GM23338 (cell line): ENCODE measurements at regions not wholly inside any gene's neighbourhood (a gene's known extent, or its start where the extent isn't known, plus 50 kb on each side); places are given as distances from the start of the nearest gene placed in this dataset.

Experiments
- ATAC-seq: fragments of 200-7000 bp; cut with Tn5 transposase; 3 replicates; pipeline ENCODE4 v1.9.1; 2020
- DNase-seq: peaks from one replicate; pipeline ENCODE4 v3.0.0-alpha.2; 2015; ENCODE audit warnings: low spot score
- H2AFZ ChIP-seq: fragments of 200-600 bp; sonication (generic); 2 replicates; pipeline ENCODE4 v1.8.0; 2016; ENCODE audit warnings: antibody characterized with exemption, mild to moderate bottlenecking, moderate library complexity
- H3F3A ChIP-seq: fragments of 200-600 bp; sonication (generic); replicated peaks from 2 replicates; pipeline ENCODE4 v1.8.0; 2017; ENCODE audit warnings: antibody characterized with exemption, mixed run types, low read depth
- H3K27ac ChIP-seq: fragments of 200-600 bp; sonication (generic); 2 replicates; pipeline ENCODE4 v1.6.1; 2016; ENCODE audit warnings: low read depth
- H3K27me3 ChIP-seq: fragments of 200-600 bp; sonication (generic); 2 replicates; pipeline ENCODE4 v1.8.0; 2016; ENCODE audit warnings: mild to moderate bottlenecking, mixed run types, moderate library complexity; ENCODE audit not compliant: insufficient read depth
- H3K36me3 ChIP-seq: fragments of 200-600 bp; sonication (generic); 2 replicates; pipeline ENCODE4 v1.8.0; 2016; ENCODE audit warnings: mild to moderate bottlenecking; ENCODE audit not compliant: insufficient read depth
- H3K4me1 ChIP-seq: fragments of 200-600 bp; sonication (generic); 2 replicates; pipeline ENCODE4 v1.8.0; 2016; ENCODE audit warnings: mild to moderate bottlenecking, moderate library complexity; ENCODE audit not compliant: insufficient read depth
- H3K4me2 ChIP-seq: fragments of 200-600 bp; sonication (generic); 2 replicates; pipeline ENCODE4 v1.7.1; 2017; ENCODE audit warnings: mixed run types
- H3K4me3 ChIP-seq: fragments of 200-600 bp; sonication (generic); 2 replicates; pipeline ENCODE4 v1.6.1; 2016; ENCODE audit warnings: mixed run types
- H3K79me2 ChIP-seq: fragments of 200-600 bp; sonication (generic); replicated peaks from 2 replicates; pipeline ENCODE4 v1.8.0; 2017; ENCODE audit warnings: mild to moderate bottlenecking; ENCODE audit not compliant: insufficient read depth
- H3K9me2 ChIP-seq: fragments of 200-600 bp; sonication (generic); 2 replicates; pipeline ENCODE4 v1.8.0; 2017; ENCODE audit not compliant: insufficient read depth
- H4K20me1 ChIP-seq: fragments of 200-600 bp; sonication (generic); replicated peaks from 2 replicates; pipeline ENCODE4 v1.8.0; 2017; ENCODE audit warnings: mild to moderate bottlenecking; ENCODE audit not compliant: insufficient read depth
- H3K27ac Mint-ChIP-seq: 2 replicates; pipeline ENCODE4 v1.8.0; 2020; ENCODE audit warnings: inconsistent platforms, mild to moderate bottlenecking, moderate library complexity, mixed read lengths
- H3K27me3 Mint-ChIP-seq: 3 replicates; pipeline ENCODE4 v1.8.0; 2022; ENCODE audit warnings: low read depth, mild to moderate bottlenecking, moderate library complexity, mixed read lengths, inconsistent platforms; ENCODE audit not compliant: insufficient read depth, poor library complexity
- H3K36me3 Mint-ChIP-seq: 3 replicates; pipeline ENCODE4 v1.8.0; 2021; ENCODE audit warnings: low read depth, mild to moderate bottlenecking, inconsistent platforms, moderate library complexity, mixed read lengths
- H3K4me1 Mint-ChIP-seq: 3 replicates; pipeline ENCODE4 v1.8.0; 2020; ENCODE audit warnings: mild to moderate bottlenecking, inconsistent platforms, mixed read lengths
- H3K4me3 Mint-ChIP-seq: 3 replicates; pipeline ENCODE4 v1.8.0; 2021; ENCODE audit warnings: moderate library complexity, mild to moderate bottlenecking, inconsistent platforms, mixed read lengths
- H3K9me3 Mint-ChIP-seq: 3 replicates; pipeline ENCODE4 v1.8.0; 2020; ENCODE audit warnings: moderate library complexity, mild to moderate bottlenecking, inconsistent platforms, mixed read lengths
- CREB1 ChIP-seq: fragments of 250-450 bp; sonication (Bioruptor Pico); IDR thresholded peaks from 2 replicates; pipeline ENCODE4 v1.5.0; 2020; ENCODE audit warnings: low read depth, mild to moderate bottlenecking, moderate library complexity
- EZH2 ChIP-seq: fragments of 200-600 bp; sonication (generic); IDR thresholded peaks from one replicate; pipeline ENCODE4 v1.8.0; 2017; ENCODE audit warnings: antibody characterized with exemption, mild to moderate bottlenecking, low read depth; ENCODE audit not compliant: unreplicated experiment
- EZH2phosphoT487 ChIP-seq: fragments of 200-600 bp; sonication (generic); IDR thresholded peaks from one replicate; pipeline ENCODE4 v1.8.1; 2018; ENCODE audit warnings: antibody characterized with exemption; ENCODE audit not compliant: unreplicated experiment
- JUNB ChIP-seq: IDR thresholded peaks from one replicate; pipeline ENCODE4 v1.6.1; 2016; ENCODE audit warnings: antibody characterized with exemption; ENCODE audit not compliant: unreplicated experiment
- NANOG ChIP-seq: IDR thresholded peaks from 2 replicates; pipeline ENCODE4 v1.6.1; 2016; ENCODE audit warnings: antibody characterized with exemption, borderline replicate concordance
- POLR2AphosphoS5 ChIP-seq: IDR thresholded peaks from 2 replicates; pipeline ENCODE4 v1.6.1; 2016; ENCODE audit warnings: antibody characterized with exemption, low read depth
- STAT1 ChIP-seq: IDR thresholded peaks from one replicate; pipeline ENCODE4 v1.6.1; 2016; ENCODE audit warnings: antibody characterized with exemption; ENCODE audit not compliant: unreplicated experiment
- ZNF114 ChIP-seq: fragments of 250-450 bp; sonication (Bioruptor Pico); IDR thresholded peaks from 2 replicates; pipeline ENCODE4 v1.5.0; 2020; ENCODE audit warnings: mild to moderate bottlenecking, moderate library complexity
- ZNF331 ChIP-seq: fragments of 250-450 bp; sonication (Bioruptor Pico); IDR thresholded peaks from 2 replicates; pipeline ENCODE4 v1.5.0; 2020; ENCODE audit warnings: low read depth, mild to moderate bottlenecking, moderate library complexity
- ZNF462 ChIP-seq: fragments of 250-450 bp; sonication (Bioruptor Pico); IDR thresholded peaks from 2 replicates; pipeline ENCODE4 v1.5.0; 2020; ENCODE audit warnings: mild to moderate bottlenecking, moderate library complexity
- TF ChIP-seq, protein P1 (sequence below): IDR thresholded peaks from 2 replicates; pipeline ENCODE4 v1.6.1; 2016; ENCODE audit warnings: antibody characterized with exemption
- TF ChIP-seq, protein P2 (sequence below): IDR thresholded peaks from one replicate; pipeline ENCODE4 v1.6.1; 2018; ENCODE audit warnings: antibody characterized with exemption; ENCODE audit not compliant: unreplicated experiment

DNA sequence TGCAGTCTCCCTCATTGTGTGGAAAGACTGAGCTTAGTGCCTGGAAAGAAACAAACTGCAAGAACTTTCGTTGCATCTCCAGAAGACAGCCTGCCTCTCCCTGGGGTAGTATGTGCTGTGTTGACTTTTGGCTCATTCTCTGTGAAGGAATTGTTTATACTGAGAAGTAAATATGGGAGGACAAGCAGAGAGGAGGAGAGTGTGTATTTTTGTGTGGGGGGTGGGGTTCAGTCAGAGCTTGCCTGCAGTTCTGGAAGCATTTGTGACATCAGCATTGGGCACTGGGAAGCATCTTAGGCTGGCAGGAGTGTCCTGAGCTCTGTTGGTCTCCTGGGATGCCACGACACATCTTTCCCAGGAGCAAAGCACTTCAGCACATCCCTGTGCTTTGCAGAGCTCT lies 147.9 kb downstream of the HS3ST3B1 start:
- ATAC-seq = no peak
- Histone ChIP-seq H3K27me3 (no peaks in the 10 kb centered on the region), H4K20me1 (no peaks in the 10 kb centered on the region), H3K4me2 (no peak overlapping the region), H3F3A (no peaks in the 10 kb centered on the region), H3K79me2 (no peaks in the 10 kb centered on the region), H3K4me1 (peaks cover 9% of the 10 kb centered on the region; the same call in 1 of the 2 replicates), H3K4me3 (no peak overlapping the region), H2AFZ (no peak overlapping the region), H3K36me3 (no peaks in the 10 kb centered on the region), H3K9me2 (peaks cover 14% of the 10 kb centered on the region), H3K27ac (no peak overlapping the region)
- TF ChIP-seq, protein P1, sequence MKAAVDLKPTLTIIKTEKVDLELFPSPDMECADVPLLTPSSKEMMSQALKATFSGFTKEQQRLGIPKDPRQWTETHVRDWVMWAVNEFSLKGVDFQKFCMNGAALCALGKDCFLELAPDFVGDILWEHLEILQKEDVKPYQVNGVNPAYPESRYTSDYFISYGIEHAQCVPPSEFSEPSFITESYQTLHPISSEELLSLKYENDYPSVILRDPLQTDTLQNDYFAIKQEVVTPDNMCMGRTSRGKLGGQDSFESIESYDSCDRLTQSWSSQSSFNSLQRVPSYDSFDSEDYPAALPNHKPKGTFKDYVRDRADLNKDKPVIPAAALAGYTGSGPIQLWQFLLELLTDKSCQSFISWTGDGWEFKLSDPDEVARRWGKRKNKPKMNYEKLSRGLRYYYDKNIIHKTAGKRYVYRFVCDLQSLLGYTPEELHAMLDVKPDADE = no peak
- no peak for TF ChIP-seq STAT1
- TF ChIP-seq NANOG = no peak
- no peak for TF ChIP-seq EZH2phosphoT487
- TF ChIP-seq POLR2AphosphoS5 = no peak
- TF ChIP-seq, protein P2, sequence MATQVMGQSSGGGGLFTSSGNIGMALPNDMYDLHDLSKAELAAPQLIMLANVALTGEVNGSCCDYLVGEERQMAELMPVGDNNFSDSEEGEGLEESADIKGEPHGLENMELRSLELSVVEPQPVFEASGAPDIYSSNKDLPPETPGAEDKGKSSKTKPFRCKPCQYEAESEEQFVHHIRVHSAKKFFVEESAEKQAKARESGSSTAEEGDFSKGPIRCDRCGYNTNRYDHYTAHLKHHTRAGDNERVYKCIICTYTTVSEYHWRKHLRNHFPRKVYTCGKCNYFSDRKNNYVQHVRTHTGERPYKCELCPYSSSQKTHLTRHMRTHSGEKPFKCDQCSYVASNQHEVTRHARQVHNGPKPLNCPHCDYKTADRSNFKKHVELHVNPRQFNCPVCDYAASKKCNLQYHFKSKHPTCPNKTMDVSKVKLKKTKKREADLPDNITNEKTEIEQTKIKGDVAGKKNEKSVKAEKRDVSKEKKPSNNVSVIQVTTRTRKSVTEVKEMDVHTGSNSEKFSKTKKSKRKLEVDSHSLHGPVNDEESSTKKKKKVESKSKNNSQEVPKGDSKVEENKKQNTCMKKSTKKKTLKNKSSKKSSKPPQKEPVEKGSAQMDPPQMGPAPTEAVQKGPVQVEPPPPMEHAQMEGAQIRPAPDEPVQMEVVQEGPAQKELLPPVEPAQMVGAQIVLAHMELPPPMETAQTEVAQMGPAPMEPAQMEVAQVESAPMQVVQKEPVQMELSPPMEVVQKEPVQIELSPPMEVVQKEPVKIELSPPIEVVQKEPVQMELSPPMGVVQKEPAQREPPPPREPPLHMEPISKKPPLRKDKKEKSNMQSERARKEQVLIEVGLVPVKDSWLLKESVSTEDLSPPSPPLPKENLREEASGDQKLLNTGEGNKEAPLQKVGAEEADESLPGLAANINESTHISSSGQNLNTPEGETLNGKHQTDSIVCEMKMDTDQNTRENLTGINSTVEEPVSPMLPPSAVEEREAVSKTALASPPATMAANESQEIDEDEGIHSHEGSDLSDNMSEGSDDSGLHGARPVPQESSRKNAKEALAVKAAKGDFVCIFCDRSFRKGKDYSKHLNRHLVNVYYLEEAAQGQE = no peak
- no peak for TF ChIP-seq EZH2
- TF ChIP-seq ZNF114 (CRISPR knock-in tag) = no peak
- no peak for TF ChIP-seq CREB1
- TF ChIP-seq ZNF331 (CRISPR knock-in tag) = no peak
- H3K27me3 Mint-ChIP-seq = peaks cover 2% of the 10 kb centered on the region
- H3K27ac Mint-ChIP-seq = no peak overlapping the region
- H3K4me3 Mint-ChIP-seq = no peak overlapping the region
- H3K4me1 Mint-ChIP-seq = peaks cover 5% of the 10 kb centered on the region
- no peaks in the 10 kb centered on the region for H3K36me3 Mint-ChIP-seq
- DNase-seq = no peak
- no peaks in the 10 kb centered on the region; the same call in 2 of the 3 replicates for H3K9me3 Mint-ChIP-seq

GRCh38 chr17:14446825-14447224 lies 145.9 kb downstream of the HS3ST3B1 start:
- H3K4me1 Mint-ChIP-seq = peaks cover 5% of the 10 kb centered on the region
- no peak overlapping the region for H3K27ac Mint-ChIP-seq
- H3K4me3 Mint-ChIP-seq = no peak overlapping the region
- TF ChIP-seq EZH2 (no peak), EZH2phosphoT487 (no peak), ZNF462 (CRISPR knock-in tag) (no peak), JUNB (no peak), CREB1 (no peak)

More at GRCh38 chr17:14446825-14447224, 145.9 kb downstream of the HS3ST3B1 start:
- Histone ChIP-seq H2AFZ (no peak overlapping the region), H3K36me3 (no peaks in the 10 kb centered on the region), H3K4me3 (no peak overlapping the region), H4K20me1 (no peaks in the 10 kb centered on the region), H3K9me2 (peaks cover 13% of the 10 kb centered on the region), H3K27ac (no peak overlapping the region), H3K4me2 (no peak overlapping the region), H3K4me1 (0 out of 2 replicates have a peak, but pooled peaks cover 6% of the 10 kb centered on the region), H3K79me2 (no peaks in the 10 kb centered on the region), H3K27me3 (no peaks in the 10 kb centered on the region), H3F3A (no peaks in the 10 kb centered on the region)
- H3K36me3 Mint-ChIP-seq = no peaks in the 10 kb centered on the region
- H3K9me3 Mint-ChIP-seq = no peaks in the 10 kb centered on the region; the same call in 2 of the 3 replicates
- no peak for DNase-seq
- peaks cover 2% of the 10 kb centered on the region for H3K27me3 Mint-ChIP-seq
- no peak for ATAC-seq
